Type B pancreatic cell (in vitro differentiated cells): ENCODE measurements at regions not wholly inside any gene's neighbourhood (a gene's known extent, or its start where the extent isn't known, plus 50 kb on each side); places are given as distances from the start of the nearest gene placed in this dataset.

ENCODE experiments used
- DNase-seq: peaks from one replicate; pipeline ENCODE4 v3.0.0; 2021; ENCODE audit warnings: mixed read lengths; ENCODE audit not compliant: unreplicated experiment; ENCODE audit errors: extremely low spot score
- H3K27ac Mint-ChIP-seq: 2 replicates; pipeline ENCODE4 v1.8.0; 2021; ENCODE audit warnings: mild to moderate bottlenecking, mixed read lengths
- H3K27me3 Mint-ChIP-seq: 2 replicates; pipeline ENCODE4 v1.8.0; 2021; ENCODE audit warnings: mixed read lengths
- H3K36me3 Mint-ChIP-seq: 2 replicates; pipeline ENCODE4 v1.8.0; 2021; ENCODE audit warnings: mixed read lengths
- H3K4me1 Mint-ChIP-seq: one replicate; pipeline ENCODE4 v1.8.0; 2021; ENCODE audit warnings: mixed read lengths; ENCODE audit not compliant: unreplicated experiment
- H3K4me3 Mint-ChIP-seq: 2 replicates; pipeline ENCODE4 v1.8.0; 2021; ENCODE audit warnings: mild to moderate bottlenecking, mixed read lengths
- H3K9me3 Mint-ChIP-seq: 2 replicates; pipeline ENCODE4 v1.8.0; 2021; ENCODE audit warnings: mixed read lengths
- TF ChIP-seq, protein P1 (sequence below): fragments of 200-600 bp; sonication (generic); conservative IDR thresholded peaks from 2 replicates; pipeline ENCODE4 v1.5.0; 2021; ENCODE audit warnings: antibody characterized with exemption, mild to moderate bottlenecking

DNA sequence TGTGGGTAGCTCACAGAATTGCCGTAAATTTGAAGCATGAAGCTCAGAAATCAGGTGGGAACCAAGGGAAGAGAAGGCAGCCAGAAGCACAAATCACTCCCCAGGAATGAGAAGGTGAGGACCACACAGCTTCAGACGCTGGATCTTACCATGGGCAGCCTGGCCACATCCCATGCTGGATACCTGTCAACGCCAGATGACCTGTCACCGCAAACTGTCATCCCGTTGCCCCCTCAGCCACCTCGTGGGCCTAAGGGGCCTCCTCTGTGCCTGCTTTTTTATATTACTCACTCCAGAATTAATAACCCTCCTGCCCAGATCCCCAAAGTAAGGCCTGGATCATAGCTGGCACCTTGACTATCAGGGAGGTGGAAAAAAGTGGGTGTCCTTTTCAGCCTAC, 82.3 kb upstream of the KCNK12 start:
- Mint-ChIP-seq H3K4me1 (peaks cover 11% of the 10 kb centered on the region), H3K36me3 (no peaks in the 10 kb centered on the region), H3K27me3 (no peaks in the 10 kb centered on the region), H3K27ac (no peak overlapping the region), H3K4me3 (no peak overlapping the region), H3K9me3 (no peaks in the 10 kb centered on the region)
- no peak for DNase-seq
- TF ChIP-seq, protein P1, sequence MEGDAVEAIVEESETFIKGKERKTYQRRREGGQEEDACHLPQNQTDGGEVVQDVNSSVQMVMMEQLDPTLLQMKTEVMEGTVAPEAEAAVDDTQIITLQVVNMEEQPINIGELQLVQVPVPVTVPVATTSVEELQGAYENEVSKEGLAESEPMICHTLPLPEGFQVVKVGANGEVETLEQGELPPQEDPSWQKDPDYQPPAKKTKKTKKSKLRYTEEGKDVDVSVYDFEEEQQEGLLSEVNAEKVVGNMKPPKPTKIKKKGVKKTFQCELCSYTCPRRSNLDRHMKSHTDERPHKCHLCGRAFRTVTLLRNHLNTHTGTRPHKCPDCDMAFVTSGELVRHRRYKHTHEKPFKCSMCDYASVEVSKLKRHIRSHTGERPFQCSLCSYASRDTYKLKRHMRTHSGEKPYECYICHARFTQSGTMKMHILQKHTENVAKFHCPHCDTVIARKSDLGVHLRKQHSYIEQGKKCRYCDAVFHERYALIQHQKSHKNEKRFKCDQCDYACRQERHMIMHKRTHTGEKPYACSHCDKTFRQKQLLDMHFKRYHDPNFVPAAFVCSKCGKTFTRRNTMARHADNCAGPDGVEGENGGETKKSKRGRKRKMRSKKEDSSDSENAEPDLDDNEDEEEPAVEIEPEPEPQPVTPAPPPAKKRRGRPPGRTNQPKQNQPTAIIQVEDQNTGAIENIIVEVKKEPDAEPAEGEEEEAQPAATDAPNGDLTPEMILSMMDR: no peak

DNA sequence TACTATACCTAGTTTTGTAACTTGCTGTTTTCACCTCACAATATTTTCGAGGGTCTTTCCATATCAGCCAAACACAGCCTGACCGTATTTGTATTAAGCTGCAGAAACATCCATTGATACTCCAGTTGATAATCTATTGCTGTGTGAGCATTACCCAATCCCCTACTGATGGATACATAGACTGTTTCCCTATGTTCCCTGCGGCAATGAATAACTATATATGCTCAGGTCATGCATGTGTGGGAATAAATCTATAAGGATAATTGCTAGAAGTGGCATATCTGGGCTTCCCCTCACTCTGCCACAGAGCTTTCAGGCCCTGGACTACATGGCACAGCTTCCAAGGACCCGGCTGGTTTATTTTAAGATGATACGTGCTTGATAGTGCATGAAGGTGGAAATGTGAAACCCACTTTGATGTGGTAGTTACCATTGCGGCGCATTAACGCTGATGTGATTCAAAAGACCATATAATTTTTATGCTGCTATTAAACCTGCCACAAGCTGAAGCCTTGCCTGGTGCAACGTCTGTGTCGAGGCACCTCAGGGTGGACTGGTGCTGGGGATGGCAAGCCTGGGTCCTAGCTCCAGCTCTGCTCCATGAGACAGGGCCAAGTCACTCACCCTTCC, 81.4 kb upstream of the KCNK12 start:
- no peak overlapping the region for H3K4me3 Mint-ChIP-seq

DNA sequence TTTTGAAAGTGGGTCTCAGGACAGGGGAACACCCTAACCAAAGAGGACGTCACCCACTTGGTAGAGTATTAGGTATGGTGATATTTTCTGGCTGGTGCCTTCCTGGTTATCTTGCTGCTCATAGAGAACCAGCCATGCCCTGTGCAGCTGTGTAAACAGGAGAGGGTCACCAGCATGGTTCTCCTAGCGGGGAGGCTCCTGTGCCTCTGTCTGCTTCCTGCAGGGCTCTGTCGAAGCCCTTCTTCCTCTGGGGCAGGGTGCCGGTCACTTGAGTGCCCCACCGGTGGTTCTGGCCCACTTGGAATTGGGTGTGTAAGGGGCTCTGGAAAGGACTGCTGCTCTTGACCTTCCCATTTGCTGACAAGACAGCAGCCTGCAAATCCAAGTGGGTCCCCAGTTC, 80.5 kb upstream of the KCNK12 start:
- Mint-ChIP-seq H3K4me1 (peaks cover 11% of the 10 kb centered on the region), H3K9me3 (no peaks in the 10 kb centered on the region), H3K4me3 (no peak overlapping the region), H3K36me3 (no peaks in the 10 kb centered on the region), H3K27ac (no peak overlapping the region), H3K27me3 (no peaks in the 10 kb centered on the region)
- no peak for DNase-seq
- TF ChIP-seq, protein P1: no peak

More for the DNA sequence above, 81.4 kb upstream of the KCNK12 start:
- Mint-ChIP-seq H3K9me3 (no peaks in the 10 kb centered on the region), H3K27me3 (no peaks in the 10 kb centered on the region), H3K4me1 (peaks cover 11% of the 10 kb centered on the region), H3K27ac (no peak overlapping the region), H3K36me3 (no peaks in the 10 kb centered on the region)
- TF ChIP-seq, protein P1: no peak
- DNase-seq: no peak

DNA sequence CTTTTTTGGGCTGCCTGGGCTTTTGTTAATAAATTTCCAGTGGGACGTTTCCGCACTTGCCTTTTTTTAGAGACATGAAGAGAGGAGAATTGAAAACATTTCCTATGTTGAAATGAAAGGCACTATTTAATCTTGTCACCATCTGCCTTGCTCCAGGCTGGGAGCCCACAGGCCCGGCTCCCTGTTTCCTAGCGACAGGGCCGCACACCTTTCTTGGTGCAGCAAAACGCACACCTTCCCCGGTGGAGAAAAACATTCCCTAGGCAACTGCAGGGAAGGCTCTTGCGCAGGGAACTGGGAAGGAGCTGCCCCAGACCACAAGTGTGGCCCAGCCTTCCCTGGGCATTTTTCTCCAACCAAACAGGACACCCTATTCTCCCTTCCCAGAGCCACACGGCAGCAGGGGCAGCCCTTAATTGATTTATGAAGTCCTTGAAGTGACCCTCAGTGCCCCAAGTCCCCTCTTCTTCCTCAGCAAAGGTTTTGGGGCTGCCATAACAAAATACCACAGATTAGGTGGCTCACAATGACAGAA, 79.3 kb upstream of the KCNK12 start:
- no peaks in the 10 kb centered on the region for H3K36me3 Mint-ChIP-seq

DNA sequence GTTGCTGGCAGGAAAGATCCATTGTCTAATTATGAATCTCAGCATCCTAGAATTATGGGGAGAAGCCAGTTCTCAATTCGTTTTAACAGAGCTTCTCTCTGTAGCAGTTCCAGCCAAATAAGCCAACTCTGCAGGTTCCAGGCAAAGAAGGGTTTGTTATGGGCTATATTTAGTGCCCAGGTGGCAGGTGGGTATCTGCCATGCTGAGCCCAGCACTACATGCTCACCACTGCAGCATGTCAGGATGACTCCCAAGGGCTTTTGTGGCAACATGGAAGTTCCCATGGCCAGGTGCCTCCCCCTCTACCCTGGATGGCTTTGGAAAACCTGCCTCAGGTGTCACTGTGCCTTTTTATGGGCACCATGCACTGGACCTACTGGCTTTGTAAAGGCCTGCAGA, 74.5 kb upstream of the KCNK12 start:
- Mint-ChIP-seq H3K36me3 (no peaks in the 10 kb centered on the region), H3K27ac (no peak overlapping the region), H3K27me3 (peaks cover 14% of the 10 kb centered on the region), H3K4me1 (no peaks in the 10 kb centered on the region), H3K4me3 (no peak overlapping the region), H3K9me3 (no peaks in the 10 kb centered on the region)
- TF ChIP-seq, protein P1: no peak
- DNase-seq: no peak

More for the DNA sequence above, 79.3 kb upstream of the KCNK12 start:
- Mint-ChIP-seq H3K4me1 (peaks cover 11% of the 10 kb centered on the region), H3K9me3 (no peaks in the 10 kb centered on the region), H3K27me3 (no peaks in the 10 kb centered on the region), H3K4me3 (no peak overlapping the region), H3K27ac (no peak overlapping the region)
- TF ChIP-seq, protein P1: no peak
- DNase-seq: no peak
